SK-N-SH (cell line): ENCODE measurements at regions not wholly inside any gene's neighbourhood (a gene's known extent, or its start where the extent isn't known, plus 50 kb on each side); places are given as distances from the start of the nearest gene placed in this dataset.

Experiments used
- CTCF ChIP-seq: fragments of 200-600 bp; sonication (generic); IDR thresholded peaks from 2 replicates; pipeline ENCODE4 v1.6.1; 2017; ENCODE audit warnings: antibody characterized with exemption, mild to moderate bottlenecking, moderate library complexity
- EP300 ChIP-seq, 2 experiments: IDR thresholded peaks; 2 replicates each; pipeline versions ENCODE4 v1.4.0 to v1.6.1; 2012; ENCODE audit warnings: borderline replicate concordance in 1 of 2, low read depth in 1 of 2, low read length in 1 of 2
- MAX ChIP-seq: IDR thresholded peaks from 2 replicates; pipeline ENCODE4 v1.4.0; 2012; ENCODE audit warnings: low read depth
- POLR2AphosphoS5 ChIP-seq: IDR thresholded peaks from 2 replicates; pipeline ENCODE4 v1.6.1; 2012; ENCODE audit warnings: low read depth, low read length
- RFX5 ChIP-seq: IDR thresholded peaks from 2 replicates; pipeline ENCODE4 v1.6.1; 2012; ENCODE audit warnings: mild to moderate bottlenecking, improper control_type of control experiment, low read length
- SMC3 ChIP-seq: IDR thresholded peaks from 2 replicates; pipeline ENCODE4 v1.6.1; 2012; ENCODE audit warnings: low read depth, low read length, improper control_type of control experiment

- TF ChIP-seq CTCF (no peak), EP300 (IDR thresholded peaks at IDR 0.05; ENCODE audit: borderline replicate concordance in 1 of 2, low read depth in 1 of 2, low read length in 1 of 2) (no peak), SMC3 (no peak), POLR2AphosphoS5 (no peak), RFX5 (no peak), MAX (no peak)
Observed at GRCh38 chr17:62867303-62867702, 59.2 kb upstream of the MARCHF10 start.
